ENCODE measurements at regions not wholly inside any gene's neighbourhood (a gene's known extent, or its start where the extent isn't known, plus 50 kb on each side); places are given as distances from the start of the nearest gene placed in this dataset.

DNA sequence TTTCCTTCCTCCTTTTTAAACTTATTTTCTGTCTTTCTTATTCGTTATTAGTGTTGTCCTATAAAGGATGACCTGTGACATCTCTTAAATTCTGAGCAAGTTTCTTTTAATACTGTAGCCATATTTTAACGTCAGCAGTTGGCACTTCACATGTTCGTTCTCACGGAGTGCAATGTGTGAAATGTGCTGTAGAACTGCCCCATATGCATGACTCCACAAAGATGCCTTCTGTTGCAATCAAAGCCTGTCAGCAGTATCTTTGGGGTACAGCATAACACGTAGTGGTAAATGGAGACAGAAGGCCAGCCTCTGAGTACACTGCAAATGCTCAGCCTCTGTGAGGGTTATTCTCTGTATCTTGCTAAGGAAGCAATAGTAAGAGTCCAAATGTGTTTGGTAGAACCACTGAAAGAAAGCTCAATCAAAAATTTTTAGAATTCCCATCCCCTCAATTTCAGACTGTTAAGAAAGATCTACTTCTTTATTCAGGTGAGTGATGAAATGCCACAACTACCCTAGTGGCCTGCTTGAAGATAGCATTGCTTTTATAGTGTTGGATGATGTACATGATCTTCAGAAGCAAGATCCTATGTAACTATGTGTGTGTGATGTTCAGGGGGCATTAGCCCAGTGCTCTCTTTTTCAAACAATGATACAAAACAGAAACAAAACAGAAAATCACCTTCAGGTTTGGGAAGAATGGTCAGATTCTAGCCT, 277.7 kb downstream of the TMEM167A start:
- H3K36me3 Mint-ChIP-seq (ENCODE audit: low read depth), result no peaks in the 10 kb centered on the region
- no peak overlapping the region for H3K4me3 Mint-ChIP-seq (ENCODE audit: low read depth)
- no peaks in the 10 kb centered on the region for H3K4me1 Mint-ChIP-seq (ENCODE audit: low read depth)
- H3K27me3 Mint-ChIP-seq (ENCODE audit: low read depth), result peaks cover 6% of the 10 kb centered on the region
- DNase-seq (ENCODE audit: low spot score), result no peak
- intact Hi-C loops (cut with micrococcal nuclease), result no loop called here
- no peaks in the 10 kb centered on the region for H3K9me3 Mint-ChIP-seq
- H3K27ac Mint-ChIP-seq, result no peak overlapping the region

DNA sequence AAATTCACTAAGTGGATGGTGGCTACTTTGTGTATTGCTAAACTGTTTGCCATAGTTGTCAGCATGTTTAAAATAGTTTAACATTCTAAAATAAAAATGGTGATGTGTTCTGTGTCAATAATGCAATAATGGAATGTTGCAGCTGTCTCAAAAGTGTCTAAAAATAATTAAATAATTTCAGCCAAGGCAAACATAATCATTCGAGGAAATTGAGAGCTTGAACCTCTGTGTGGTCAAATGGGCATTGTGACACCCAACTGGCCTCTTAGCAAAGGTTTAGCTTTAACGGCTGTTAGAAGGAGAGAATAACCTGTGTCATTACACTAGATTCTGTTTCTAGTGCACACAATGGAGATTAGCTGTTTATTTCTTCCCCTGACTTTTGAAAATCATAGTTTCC, 278.5 kb downstream of the TMEM167A start:
- Mint-ChIP-seq H3K36me3 (ENCODE audit: low read depth) (no peaks in the 10 kb centered on the region), H3K27me3 (ENCODE audit: low read depth) (peaks cover 6% of the 10 kb centered on the region), H3K4me3 (ENCODE audit: low read depth) (no peak overlapping the region), H3K4me1 (ENCODE audit: low read depth) (no peaks in the 10 kb centered on the region), H3K9me3 (no peaks in the 10 kb centered on the region), H3K27ac (no peak overlapping the region)
- no peak for DNase-seq (ENCODE audit: low spot score)
- intact Hi-C loops (cut with micrococcal nuclease), result no loop called here

DNA sequence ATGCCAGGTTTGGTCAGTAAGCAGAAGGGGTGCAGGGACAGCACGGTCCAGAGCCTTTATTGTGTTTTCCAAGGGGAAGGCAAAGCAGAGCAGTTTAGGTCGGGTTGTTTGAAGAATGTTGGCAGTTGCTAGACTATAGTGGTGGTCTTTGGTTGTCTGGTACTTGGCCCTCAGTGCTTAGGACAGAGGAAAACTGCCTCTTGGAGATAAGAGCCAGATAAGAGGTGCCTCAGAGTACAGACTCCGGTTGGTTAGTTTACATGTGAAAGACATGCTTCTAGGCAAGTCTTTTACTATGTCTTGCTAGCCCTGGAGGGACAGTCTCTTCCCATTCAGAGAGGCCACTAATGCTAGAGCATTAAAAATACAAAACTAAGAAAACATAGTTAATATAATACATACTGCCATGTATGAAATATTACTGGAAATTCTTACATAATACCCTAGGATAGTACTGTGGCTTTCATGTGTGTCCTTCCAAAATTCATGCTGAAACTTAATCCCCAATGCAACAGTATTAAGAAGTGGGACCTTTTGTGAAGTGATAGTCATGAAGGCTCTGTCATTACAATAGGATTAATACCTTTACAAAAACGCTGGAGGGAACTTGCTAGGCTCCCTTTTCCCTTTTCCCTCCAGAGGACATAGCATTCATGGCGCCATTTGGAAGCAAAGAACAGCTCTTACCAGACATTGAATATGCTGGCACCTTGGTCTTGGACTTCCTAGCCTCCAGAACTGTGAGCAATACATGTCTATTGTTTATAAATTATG, 280.4 kb downstream of the TMEM167A start:
- no peak for DNase-seq (ENCODE audit: low spot score)
- intact Hi-C loops (cut with micrococcal nuclease), result no loop called here
- H3K27ac Mint-ChIP-seq, result no peak overlapping the region
- H3K4me1 Mint-ChIP-seq (ENCODE audit: low read depth), result no peaks in the 10 kb centered on the region
- H3K4me3 Mint-ChIP-seq (ENCODE audit: low read depth), result no peak overlapping the region
- H3K36me3 Mint-ChIP-seq (ENCODE audit: low read depth), result no peaks in the 10 kb centered on the region
- H3K9me3 Mint-ChIP-seq, result no peaks in the 10 kb centered on the region
- H3K27me3 Mint-ChIP-seq (ENCODE audit: low read depth), result peaks cover 6% of the 10 kb centered on the region

DNA sequence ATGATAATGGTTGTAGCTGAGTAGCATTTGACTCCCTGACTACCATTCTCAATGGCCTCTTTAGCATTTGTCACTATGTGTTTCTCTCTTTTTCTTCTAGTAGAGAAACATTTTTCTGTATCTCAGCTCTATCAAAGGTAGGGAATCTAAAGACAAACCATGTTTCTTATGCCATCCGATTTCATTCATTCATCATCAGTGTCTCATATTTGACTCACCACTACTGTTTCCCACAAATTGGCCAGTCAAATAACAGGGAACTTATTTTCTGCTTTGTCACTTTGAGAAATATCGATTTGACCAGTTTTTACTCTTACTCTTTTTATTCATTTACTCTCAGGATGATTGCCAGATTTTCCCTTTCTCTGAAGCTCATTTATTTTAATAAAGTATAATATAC, 282.3 kb downstream of the TMEM167A start:
- H3K36me3 Mint-ChIP-seq (ENCODE audit: low read depth), result no peaks in the 10 kb centered on the region
- no peak overlapping the region for H3K27ac Mint-ChIP-seq
- peaks cover 7% of the 10 kb centered on the region for H3K27me3 Mint-ChIP-seq (ENCODE audit: low read depth)
- DNase-seq (ENCODE audit: low spot score), result no peak
- H3K9me3 Mint-ChIP-seq, result no peaks in the 10 kb centered on the region
- no peak overlapping the region for H3K4me3 Mint-ChIP-seq (ENCODE audit: low read depth)
- no peaks in the 10 kb centered on the region for H3K4me1 Mint-ChIP-seq (ENCODE audit: low read depth)
- intact Hi-C loops (cut with micrococcal nuclease), result no loop called here

GRCh38 chr5:82793808-82794419, 283.3 kb downstream of the TMEM167A start:
- H3K27ac Mint-ChIP-seq, result no peak overlapping the region
- H3K4me3 Mint-ChIP-seq (ENCODE audit: low read depth), result no peak overlapping the region
- intact Hi-C loops (cut with micrococcal nuclease), result loop anchor here (1.0 to 2.0 kb wide), 2 partner anchors 153 to 443 kb away; no protein-coding TSS in a partner anchor
- peaks cover 5% of the 10 kb centered on the region for H3K27me3 Mint-ChIP-seq (ENCODE audit: low read depth)
- no peaks in the 10 kb centered on the region for H3K4me1 Mint-ChIP-seq (ENCODE audit: low read depth)
- DNase-seq (ENCODE audit: low spot score), result no peak
- no peaks in the 10 kb centered on the region for H3K9me3 Mint-ChIP-seq
- H3K36me3 Mint-ChIP-seq (ENCODE audit: low read depth), result no peaks in the 10 kb centered on the region

GRCh38 chr5:82792096-82792495, 285.1 kb downstream of the TMEM167A start:
- H3K36me3 Mint-ChIP-seq (ENCODE audit: low read depth), result no peaks in the 10 kb centered on the region
- H3K4me1 Mint-ChIP-seq (ENCODE audit: low read depth), result no peaks in the 10 kb centered on the region
- no peak overlapping the region for H3K4me3 Mint-ChIP-seq (ENCODE audit: low read depth)
- H3K27me3 Mint-ChIP-seq (ENCODE audit: low read depth), result peaks cover 5% of the 10 kb centered on the region
- no peaks in the 10 kb centered on the region for H3K9me3 Mint-ChIP-seq
- DNase-seq (ENCODE audit: low spot score), result no peak
- no peak overlapping the region for H3K27ac Mint-ChIP-seq
- intact Hi-C loops (cut with micrococcal nuclease), result loop anchor here (2.0 kb wide), 1 partner anchor 441 kb away; no protein-coding TSS in a partner anchor

DNA sequence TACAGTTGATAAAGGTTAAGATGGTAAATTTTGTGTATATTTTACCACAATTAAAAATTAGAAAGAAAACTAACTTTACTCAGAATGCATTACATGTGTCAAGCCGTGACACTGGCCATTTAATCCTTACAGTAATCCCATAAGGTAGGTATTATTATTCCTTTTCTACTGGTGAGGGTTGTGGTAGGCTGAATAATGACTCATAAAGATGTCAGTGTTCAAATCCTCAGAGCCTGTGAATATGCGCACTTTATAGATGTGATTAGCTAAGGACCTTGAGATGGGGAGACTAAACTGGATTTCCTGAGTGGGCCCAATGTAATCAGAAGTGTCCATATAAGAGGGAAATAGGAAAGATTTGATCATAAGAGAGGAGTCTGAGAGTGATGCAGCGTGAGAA, 288.1 kb downstream of the TMEM167A start:
- no peaks in the 10 kb centered on the region for H3K4me1 Mint-ChIP-seq (ENCODE audit: low read depth)
- H3K4me3 Mint-ChIP-seq (ENCODE audit: low read depth), result no peak overlapping the region
- no peak for DNase-seq (ENCODE audit: low spot score)
- H3K27me3 Mint-ChIP-seq (ENCODE audit: low read depth), result peaks cover 5% of the 10 kb centered on the region
- no peak overlapping the region for H3K27ac Mint-ChIP-seq
- no peaks in the 10 kb centered on the region for H3K36me3 Mint-ChIP-seq (ENCODE audit: low read depth)
- no peaks in the 10 kb centered on the region for H3K9me3 Mint-ChIP-seq
- intact Hi-C loops (cut with micrococcal nuclease), result no loop called here

DNA sequence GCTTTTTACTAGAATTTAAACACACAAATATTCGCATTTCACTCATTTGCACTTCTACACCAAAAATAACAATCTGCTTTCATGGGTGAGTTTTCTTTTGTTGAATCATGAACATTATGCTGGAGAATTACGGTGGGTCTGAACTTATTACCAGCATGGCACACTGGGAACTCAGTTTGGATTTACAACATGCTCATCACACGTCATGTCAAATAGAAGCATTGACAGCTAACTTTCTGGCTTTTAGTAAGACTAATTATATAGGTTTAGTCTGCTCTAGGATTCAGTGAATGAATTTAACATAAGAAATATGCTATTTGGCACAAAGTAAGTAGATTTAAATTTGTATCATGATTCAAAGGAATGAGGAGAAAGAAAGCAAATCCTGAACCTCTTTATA, 290.4 kb downstream of the TMEM167A start:
- Mint-ChIP-seq H3K27ac (no peak overlapping the region), H3K4me1 (ENCODE audit: low read depth) (no peaks in the 10 kb centered on the region), H3K27me3 (ENCODE audit: low read depth) (peaks cover 5% of the 10 kb centered on the region), H3K36me3 (ENCODE audit: low read depth) (no peaks in the 10 kb centered on the region), H3K4me3 (ENCODE audit: low read depth) (no peak overlapping the region), H3K9me3 (no peaks in the 10 kb centered on the region)
- intact Hi-C loops (cut with micrococcal nuclease), result no loop called here
- DNase-seq (ENCODE audit: low spot score), result no peak

DNA sequence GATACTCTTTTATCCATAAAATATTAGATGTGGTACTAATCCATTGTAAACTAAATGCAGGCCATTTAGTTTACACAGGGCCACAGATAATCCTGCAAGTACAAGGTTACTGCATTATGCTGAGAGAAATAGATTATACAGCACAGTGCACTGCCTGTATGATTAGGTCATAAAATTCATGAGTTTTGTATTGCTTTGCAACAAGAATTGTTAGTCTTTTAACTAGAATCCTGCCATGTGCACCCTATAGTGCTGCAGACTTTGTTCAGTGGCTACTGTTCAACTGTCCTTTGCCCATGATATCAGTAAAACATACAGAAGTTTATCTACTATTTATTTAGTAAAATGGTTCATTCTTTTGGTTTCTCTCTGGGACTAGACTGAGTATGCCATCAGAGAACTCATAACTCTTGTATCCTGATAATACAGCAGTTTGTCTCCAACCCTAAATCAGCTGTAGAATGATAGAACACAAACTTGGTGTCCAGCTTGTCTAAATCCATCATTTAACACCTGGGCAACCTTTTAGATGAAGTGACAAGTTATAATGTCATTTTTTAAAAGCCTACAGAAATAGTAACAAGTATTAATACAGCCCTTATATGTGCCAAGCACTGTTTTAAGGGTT, 291.2 kb downstream of the TMEM167A start:
- no peaks in the 10 kb centered on the region for H3K9me3 Mint-ChIP-seq
- intact Hi-C loops (cut with micrococcal nuclease), result no loop called here
- no peak overlapping the region for H3K4me3 Mint-ChIP-seq (ENCODE audit: low read depth)
- DNase-seq (ENCODE audit: low spot score), result no peak
- H3K27me3 Mint-ChIP-seq (ENCODE audit: low read depth), result peaks cover 5% of the 10 kb centered on the region
- no peak overlapping the region for H3K27ac Mint-ChIP-seq
- H3K4me1 Mint-ChIP-seq (ENCODE audit: low read depth), result no peaks in the 10 kb centered on the region
- no peaks in the 10 kb centered on the region for H3K36me3 Mint-ChIP-seq (ENCODE audit: low read depth)

- no peak for DNase-seq (ENCODE audit: low spot score)
- intact Hi-C loops (cut with micrococcal nuclease), result no loop called here
- no peak overlapping the region for H3K27ac Mint-ChIP-seq
- no peak overlapping the region for H3K4me3 Mint-ChIP-seq (ENCODE audit: low read depth)
- H3K9me3 Mint-ChIP-seq, result no peaks in the 10 kb centered on the region
- H3K36me3 Mint-ChIP-seq (ENCODE audit: low read depth), result no peaks in the 10 kb centered on the region
- no peaks in the 10 kb centered on the region for H3K4me1 Mint-ChIP-seq (ENCODE audit: low read depth)
- H3K27me3 Mint-ChIP-seq (ENCODE audit: low read depth), result peaks cover 4% of the 10 kb centered on the region
Measured at GRCh38 chr5:82785456-82785855, 291.7 kb downstream of the TMEM167A start.

- Mint-ChIP-seq H3K9me3 (no peaks in the 10 kb centered on the region), H3K4me1 (ENCODE audit: low read depth) (no peaks in the 10 kb centered on the region), H3K36me3 (ENCODE audit: low read depth) (no peaks in the 10 kb centered on the region), H3K27ac (no peak overlapping the region), H3K4me3 (ENCODE audit: low read depth) (no peak overlapping the region), H3K27me3 (ENCODE audit: low read depth) (peaks cover 4% of the 10 kb centered on the region)
- DNase-seq (ENCODE audit: low spot score), result no peak
- intact Hi-C loops (cut with micrococcal nuclease), result no loop called here
Measured at GRCh38 chr5:82784521-82784920, 292.7 kb downstream of the TMEM167A start.

GRCh38 chr5:82777106-82777505, 300.1 kb downstream of the TMEM167A start:
- intact Hi-C loops (cut with micrococcal nuclease), result no loop called here
- H3K27me3 Mint-ChIP-seq (ENCODE audit: low read depth), result no peaks in the 10 kb centered on the region
- no peak overlapping the region for H3K4me3 Mint-ChIP-seq (ENCODE audit: low read depth)
- no peak overlapping the region for H3K27ac Mint-ChIP-seq
- peaks cover 5% of the 10 kb centered on the region for H3K4me1 Mint-ChIP-seq (ENCODE audit: low read depth)
- no peaks in the 10 kb centered on the region for H3K36me3 Mint-ChIP-seq (ENCODE audit: low read depth)
- DNase-seq (ENCODE audit: low spot score), result no peak
- no peaks in the 10 kb centered on the region for H3K9me3 Mint-ChIP-seq

DNA sequence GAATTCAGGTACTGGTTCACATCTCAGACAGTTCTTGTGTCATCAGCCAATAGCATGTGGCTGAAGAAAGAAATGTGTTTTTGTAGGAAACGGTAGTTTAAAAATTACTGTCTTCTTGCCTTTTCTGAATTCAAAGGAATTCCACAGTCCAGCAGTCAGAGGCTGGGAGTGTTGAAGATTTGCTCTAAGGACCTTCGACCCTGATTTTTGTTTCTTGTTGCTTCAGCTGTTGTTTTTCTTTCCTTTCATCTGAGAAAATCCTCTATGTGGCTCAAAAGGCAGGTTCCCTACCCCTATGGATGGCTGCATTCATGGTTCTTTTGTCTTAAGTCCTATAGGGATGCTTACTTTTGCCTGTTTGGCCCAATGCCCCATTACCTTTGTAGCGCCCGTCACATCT, 304.9 kb downstream of the TMEM167A start:
- intact Hi-C loops (cut with micrococcal nuclease), result no loop called here
- no peak for DNase-seq (ENCODE audit: low spot score)
- H3K36me3 Mint-ChIP-seq (ENCODE audit: low read depth), result no peaks in the 10 kb centered on the region

More for the DNA sequence above, 304.9 kb downstream of the TMEM167A start:
- H3K4me1 Mint-ChIP-seq (ENCODE audit: low read depth), result peaks cover 3% of the 10 kb centered on the region
- peaks cover 5% of the 10 kb centered on the region for H3K9me3 Mint-ChIP-seq
- no peak overlapping the region for H3K4me3 Mint-ChIP-seq (ENCODE audit: low read depth)
- H3K27ac Mint-ChIP-seq, result no peak overlapping the region
- H3K27me3 Mint-ChIP-seq (ENCODE audit: low read depth), result no peaks in the 10 kb centered on the region
